GM21423 (cell line): ENCODE measurements at regions not wholly inside any gene's neighbourhood (a gene's known extent, or its start where the extent isn't known, plus 50 kb on each side); places are given as distances from the start of the nearest gene placed in this dataset.
"Not testable (repeated sequence)": the region's sequence is repeated elsewhere in the genome, so short reads cannot be mapped to it uniquely, and the experiment has no call there.

Experiments used
- ATAC-seq: cut with Tn5 transposase; IDR thresholded peaks from one replicate; pipeline ENCODE4 v1.9.1; 2021; ENCODE audit warnings: mild to moderate bottlenecking, moderate library complexity; ENCODE audit not compliant: unreplicated experiment

DNA sequence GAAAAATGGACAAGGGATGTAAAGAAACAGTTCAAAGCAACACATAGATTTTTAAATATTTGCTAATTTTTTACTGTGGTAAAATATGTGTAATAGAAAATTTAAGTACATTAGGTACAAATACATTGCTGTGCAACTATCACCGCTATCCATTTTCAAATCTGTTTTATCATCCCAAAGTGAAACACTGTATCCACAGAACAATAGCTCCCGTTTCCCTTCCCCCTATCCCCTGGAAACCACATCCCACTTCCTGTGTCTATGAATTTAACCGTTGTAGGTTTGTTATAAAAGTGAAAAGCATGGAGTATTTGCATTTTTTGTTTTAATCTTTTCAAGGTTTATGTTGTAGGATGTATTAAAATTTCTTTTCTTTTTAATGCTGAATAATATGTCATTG lies 152.9 kb upstream of the HSFY1 start:
- ATAC-seq = not testable (repeated sequence)

- not testable (repeated sequence) for ATAC-seq
These were observed 125.7 kb upstream of the HSFY1 start for GRCh38 chrY:18420846-18421245.

- ATAC-seq = peak; percentile 75
These were observed 125.1 kb upstream of the HSFY1 start for GRCh38 chrY:18421457-18421856.

DNA sequence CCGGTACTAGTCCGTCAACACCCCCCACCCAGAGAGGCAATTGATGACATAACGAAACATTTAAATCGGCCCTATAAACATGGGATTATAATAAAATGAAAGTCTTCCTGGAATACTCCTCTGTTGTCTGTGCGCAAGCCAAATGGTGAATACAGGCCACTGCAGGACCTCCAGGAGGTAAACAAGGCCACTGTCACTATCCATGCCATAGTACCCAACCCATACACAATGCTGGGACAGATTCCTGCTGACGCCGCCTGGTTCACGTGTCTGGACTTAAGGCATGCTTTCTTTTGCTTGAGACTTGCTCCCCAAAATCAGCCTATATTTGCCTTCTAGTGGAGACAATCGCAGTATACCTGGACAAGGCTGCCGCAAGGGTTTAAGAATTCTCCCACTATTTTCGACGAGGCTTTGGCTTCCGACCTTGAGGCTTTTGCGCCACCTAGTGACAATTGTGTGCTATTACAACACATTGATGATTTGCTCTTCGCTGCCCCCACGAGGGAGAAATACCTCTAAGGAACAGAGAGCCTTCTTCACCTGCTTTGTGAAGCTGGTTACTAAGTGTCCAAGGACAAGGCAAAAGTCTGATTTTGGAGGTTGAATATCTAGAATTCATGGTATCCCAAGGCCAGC lies 122.4 kb upstream of the HSFY1 start:
- peak; percentile 66 for ATAC-seq

- not testable (repeated sequence) for ATAC-seq
These were observed 113.0 kb upstream of the HSFY1 start for GRCh38 chrY:18433540-18433939.

GRCh38 chrY:18445853-18446252 lies 100.7 kb upstream of the HSFY1 start:
- peak; percentile 87 for ATAC-seq

GRCh38 chrY:18452815-18453214 lies 93.7 kb upstream of the HSFY1 start:
- ATAC-seq = not testable (repeated sequence)

DNA sequence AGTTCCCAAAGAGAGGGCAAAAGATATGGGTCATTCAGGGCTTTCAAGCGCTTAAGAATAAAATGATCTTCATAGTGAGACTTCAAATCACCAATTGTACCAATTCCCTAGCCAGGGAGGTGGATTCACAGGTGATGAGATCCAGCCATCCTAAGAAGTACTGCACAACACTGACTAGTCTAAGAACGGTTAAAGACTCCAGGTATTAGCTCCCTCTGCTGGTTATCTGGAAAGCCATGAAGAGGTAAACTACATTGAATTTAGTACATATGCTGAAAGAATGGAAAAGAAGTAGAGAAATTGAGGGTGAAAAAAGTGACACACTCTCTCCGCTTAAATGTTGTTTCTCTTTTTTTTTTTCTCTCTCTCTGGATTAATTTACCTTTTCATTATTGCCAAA lies 87.4 kb upstream of the HSFY1 start:
- ATAC-seq = not testable (repeated sequence)

GRCh38 chrY:18461211-18461911 lies 85.2 kb upstream of the HSFY1 start:
- ATAC-seq = not testable (repeated sequence)

DNA sequence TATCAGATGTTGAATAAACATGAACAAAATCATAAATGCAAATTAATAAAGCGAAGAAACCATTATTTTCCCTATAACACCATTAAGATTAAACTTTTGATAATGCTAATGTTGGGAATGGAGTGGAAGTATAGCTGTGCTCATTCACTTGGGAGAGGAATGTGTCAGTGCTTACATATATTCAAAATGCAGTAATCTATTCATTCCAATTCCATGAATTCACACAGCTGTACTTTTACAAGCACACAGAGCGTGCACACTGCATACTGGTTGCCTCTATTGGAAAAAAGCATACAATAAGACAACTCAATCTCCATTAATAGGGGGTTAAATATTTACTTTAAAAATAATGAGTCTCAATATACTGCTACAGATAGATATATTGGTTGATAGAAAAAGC lies 81.7 kb upstream of the HSFY1 start:
- ATAC-seq = not testable (repeated sequence)

- not testable (repeated sequence) for ATAC-seq
These were observed 79.9 kb upstream of the HSFY1 start for GRCh38 chrY:18466661-18467060.

DNA sequence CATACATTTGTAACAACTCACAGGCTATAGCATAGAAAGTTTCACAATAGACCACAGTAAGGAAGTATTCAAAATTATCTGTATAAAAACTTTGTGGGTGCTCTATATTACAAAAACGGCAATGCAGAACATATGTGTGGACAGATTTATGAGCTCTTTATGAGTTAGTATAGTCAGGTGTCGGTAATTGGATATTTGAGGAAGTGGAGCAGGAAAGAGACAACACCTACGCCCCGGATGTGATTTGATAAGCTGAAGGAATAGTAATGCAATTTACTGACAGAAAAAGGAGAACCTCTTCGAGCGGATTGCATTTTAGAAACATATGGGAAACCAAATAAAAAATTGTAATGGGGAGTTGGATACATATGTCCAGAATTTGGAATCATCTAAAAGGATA lies 63.2 kb upstream of the HSFY1 start:
- ATAC-seq = not testable (repeated sequence)
